WTC11 (cell line): ENCODE measurements at regions not wholly inside any gene's neighbourhood (a gene's known extent, or its start where the extent isn't known, plus 50 kb on each side); places are given as distances from the start of the nearest gene placed in this dataset.

ENCODE experiments used
- ATAC-seq: fragments of 200-7000 bp; cut with Tn5 transposase; 2 replicates; pipeline ENCODE4 v1.10.0; 2021; ENCODE audit warnings: mild to moderate bottlenecking, moderate library complexity
- CTCF ChIA-PET: fragments of 300-600 bp; sonication (Branson Sonifier 250); formaldehyde crosslinking; loops from one replicate; lab custom pipeline; 2021; ENCODE audit warnings: antibody characterized with exemption; lab: Charles Lee
- POLR2A ChIA-PET: fragments of 350-600 bp; sonication (Branson Sonifier 250); formaldehyde crosslinking; loops from one replicate; lab custom pipeline; 2021; ENCODE audit warnings: antibody characterized with exemption; lab: Charles Lee
- DNase-seq: peaks from one replicate; pipeline ENCODE4 v3.0.0; 2021; ENCODE audit warnings: low spot score
- H3K27ac Mint-ChIP-seq: 2 replicates; pipeline ENCODE4 v1.8.0; 2021; ENCODE audit warnings: mixed read lengths
- H3K27me3 Mint-ChIP-seq: 2 replicates; pipeline ENCODE4 v1.8.0; 2021; ENCODE audit warnings: low read depth, mild to moderate bottlenecking, moderate library complexity, mixed read lengths
- H3K36me3 Mint-ChIP-seq: 2 replicates; pipeline ENCODE4 v1.8.0; 2021; ENCODE audit warnings: mixed read lengths
- H3K4me1 Mint-ChIP-seq: 2 replicates; pipeline ENCODE4 v1.8.0; 2022; ENCODE audit warnings: mixed read lengths
- H3K4me3 Mint-ChIP-seq: 2 replicates; pipeline ENCODE4 v1.8.0; 2021; ENCODE audit warnings: mild to moderate bottlenecking, moderate library complexity, mixed read lengths
- H3K9me3 Mint-ChIP-seq: 2 replicates; pipeline ENCODE4 v1.8.0; 2021; ENCODE audit warnings: mixed read lengths
- ATF1 ChIP-seq: sonication (generic); formaldehyde crosslinking; IDR thresholded peaks from 2 replicates; pipeline ENCODE4 v1.8.1; 2023; ENCODE audit warnings: mild to moderate bottlenecking, moderate library complexity, missing genetic modification reagents
- ATF6 ChIP-seq: sonication (generic); formaldehyde crosslinking; IDR thresholded peaks from 2 replicates; pipeline ENCODE4 v1.8.1; 2023; ENCODE audit warnings: mild to moderate bottlenecking, missing genetic modification reagents
- E2F5 ChIP-seq: sonication (generic); formaldehyde crosslinking; IDR thresholded peaks from 2 replicates; pipeline ENCODE4 v1.8.1; 2022; ENCODE audit warnings: mild to moderate bottlenecking, moderate library complexity, missing genetic modification reagents
- ELF4 ChIP-seq: sonication (generic); formaldehyde crosslinking; IDR thresholded peaks from 2 replicates; pipeline ENCODE4 v1.8.1; 2022; ENCODE audit warnings: low read depth, mild to moderate bottlenecking, moderate library complexity, missing genetic modification reagents
- ETV6 ChIP-seq: sonication (generic); formaldehyde crosslinking; IDR thresholded peaks from 2 replicates; pipeline ENCODE4 v1.8.1; 2022; ENCODE audit warnings: mild to moderate bottlenecking, missing genetic modification reagents
- IRF1 ChIP-seq: sonication (generic); formaldehyde crosslinking; IDR thresholded peaks from 2 replicates; pipeline ENCODE4 v1.8.0; 2023; ENCODE audit warnings: missing genetic modification reagents
- JUN ChIP-seq: sonication (generic); formaldehyde crosslinking; IDR thresholded peaks from 2 replicates; pipeline ENCODE4 v1.8.0; 2023; ENCODE audit warnings: mild to moderate bottlenecking, missing genetic modification reagents
- MYBL2 ChIP-seq: sonication (generic); formaldehyde crosslinking; IDR thresholded peaks from 2 replicates; pipeline ENCODE4 v1.8.1; 2023; ENCODE audit warnings: mild to moderate bottlenecking, moderate library complexity, missing genetic modification reagents
- NFYB ChIP-seq: sonication (generic); formaldehyde crosslinking; conservative IDR thresholded peaks from 2 replicates; pipeline ENCODE4 v1.8.0; 2022; ENCODE audit warnings: low read depth, missing genetic modification reagents
- OVOL2 ChIP-seq: fragments of 250-450 bp; sonication (Bioruptor Pico); IDR thresholded peaks from 2 replicates; pipeline ENCODE4 v1.9.0; 2021; ENCODE audit warnings: mild to moderate bottlenecking, borderline replicate concordance
- PREB ChIP-seq: sonication (generic); formaldehyde crosslinking; IDR thresholded peaks from 2 replicates; pipeline ENCODE4 v1.8.1; 2022; ENCODE audit warnings: mild to moderate bottlenecking, missing genetic modification reagents, moderate library complexity, borderline replicate concordance
- PRRX2 ChIP-seq: fragments of 250-450 bp; sonication (Bioruptor Pico); IDR thresholded peaks from 2 replicates; pipeline ENCODE4 v1.8.0; 2021; ENCODE audit warnings: mild to moderate bottlenecking
- SMAD4 ChIP-seq: sonication (generic); formaldehyde crosslinking; IDR thresholded peaks from 2 replicates; pipeline ENCODE4 v1.8.0; 2022; ENCODE audit warnings: mild to moderate bottlenecking, missing genetic modification reagents
- SOX15 ChIP-seq: fragments of 250-450 bp; sonication (Bioruptor Pico); IDR thresholded peaks from 2 replicates; pipeline ENCODE4 v1.9.0; 2021; ENCODE audit warnings: mild to moderate bottlenecking
- SP1 ChIP-seq: sonication (generic); formaldehyde crosslinking; conservative IDR thresholded peaks from 2 replicates; pipeline ENCODE4 v1.8.1; 2022; ENCODE audit warnings: missing genetic modification reagents
- TEAD1 ChIP-seq: sonication (generic); formaldehyde crosslinking; IDR thresholded peaks from 2 replicates; pipeline ENCODE4 v1.8.0; 2022; ENCODE audit warnings: mild to moderate bottlenecking, missing genetic modification reagents
- ZBTB21 ChIP-seq: sonication (generic); formaldehyde crosslinking; IDR thresholded peaks from 2 replicates; pipeline ENCODE4 v1.8.1; 2023; ENCODE audit warnings: mild to moderate bottlenecking, missing genetic modification reagents, borderline replicate concordance
- ZMAT4 ChIP-seq: fragments of 250-450 bp; sonication (Bioruptor Pico); IDR thresholded peaks from 2 replicates; pipeline ENCODE4 v1.9.0; 2021; ENCODE audit warnings: mild to moderate bottlenecking
- ZNF121 ChIP-seq: sonication (generic); formaldehyde crosslinking; IDR thresholded peaks from 2 replicates; pipeline ENCODE4 v1.8.0; 2023; ENCODE audit warnings: missing genetic modification reagents
- ZNF232 ChIP-seq: sonication (generic); formaldehyde crosslinking; IDR thresholded peaks from 2 replicates; pipeline ENCODE4 v1.8.0; 2022; ENCODE audit warnings: mild to moderate bottlenecking, missing genetic modification reagents
- ZNF396 ChIP-seq: fragments of 250-450 bp; sonication (Bioruptor Pico); IDR thresholded peaks from 2 replicates; pipeline ENCODE4 v1.8.0; 2021; ENCODE audit warnings: mild to moderate bottlenecking, moderate library complexity, borderline replicate concordance
- ZNF416 ChIP-seq: fragments of 250-450 bp; sonication (Bioruptor Pico); IDR thresholded peaks from 2 replicates; pipeline ENCODE4 v1.9.0; 2021; ENCODE audit warnings: mild to moderate bottlenecking, inconsistent platforms
- TF ChIP-seq, protein P1 (sequence below): sonication (generic); formaldehyde crosslinking; IDR thresholded peaks from 2 replicates; pipeline ENCODE4 v1.8.1; 2023; ENCODE audit warnings: mild to moderate bottlenecking, missing genetic modification reagents, moderate library complexity
- TF ChIP-seq, protein P2 (sequence below): sonication (generic); formaldehyde crosslinking; IDR thresholded peaks from 2 replicates; pipeline ENCODE4 v1.8.0; 2022; ENCODE audit warnings: mild to moderate bottlenecking, missing genetic modification reagents
- TF ChIP-seq, protein P3 (sequence below): fragments of 250-450 bp; sonication (Bioruptor Pico); IDR thresholded peaks from 2 replicates; pipeline ENCODE4 v1.9.0; 2021; ENCODE audit warnings: moderate library complexity, mild to moderate bottlenecking, inconsistent platforms, borderline replicate concordance

- TF ChIP-seq ZMAT4 (CRISPR knock-in tag) (no peak), TEAD1 (CRISPR knock-in tag) (no peak), ELF4 (CRISPR knock-in tag) (no peak), ATF1 (CRISPR knock-in tag) (no peak), ZNF232 (CRISPR knock-in tag) (no peak), ETV6 (CRISPR knock-in tag) (no peak), JUN (CRISPR knock-in tag) (no peak), ZNF121 (CRISPR knock-in tag) (no peak)
- TF ChIP-seq, protein P1, sequence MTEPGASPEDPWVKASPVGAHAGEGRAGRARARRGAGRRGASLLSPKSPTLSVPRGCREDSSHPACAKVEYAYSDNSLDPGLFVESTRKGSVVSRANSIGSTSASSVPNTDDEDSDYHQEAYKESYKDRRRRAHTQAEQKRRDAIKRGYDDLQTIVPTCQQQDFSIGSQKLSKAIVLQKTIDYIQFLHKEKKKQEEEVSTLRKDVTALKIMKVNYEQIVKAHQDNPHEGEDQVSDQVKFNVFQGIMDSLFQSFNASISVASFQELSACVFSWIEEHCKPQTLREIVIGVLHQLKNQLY, result no peak
Observed at GRCh38 chr5:73284220-73284795, 111.3 kb downstream of the TMEM174 start (continued).

- Mint-ChIP-seq H3K27ac (no peak overlapping the region), H3K4me1 (peaks cover 32% of the 10 kb centered on the region), H3K9me3 (peaks cover 12% of the 10 kb centered on the region), H3K27me3 (no peaks in the 10 kb centered on the region; the same call in 1 of the 2 replicates), H3K4me3 (no peak overlapping the region), H3K36me3 (peaks cover 5% of the 10 kb centered on the region)
- DNase-seq, result no peak
- TF ChIP-seq SOX15 (CRISPR knock-in tag), result no peak
- ChIA-PET CTCF (interaction anchor here (1.2 to 2.3 kb wide), 2 partner anchors 20 to 67 kb away, joined by 3 to 16 read pairs; no protein-coding TSS in a partner anchor), POLR2A (no interaction called here)
- no peak for ATAC-seq
Observed at GRCh38 chr5:73282923-73283322, 109.9 kb downstream of the TMEM174 start.

DNA sequence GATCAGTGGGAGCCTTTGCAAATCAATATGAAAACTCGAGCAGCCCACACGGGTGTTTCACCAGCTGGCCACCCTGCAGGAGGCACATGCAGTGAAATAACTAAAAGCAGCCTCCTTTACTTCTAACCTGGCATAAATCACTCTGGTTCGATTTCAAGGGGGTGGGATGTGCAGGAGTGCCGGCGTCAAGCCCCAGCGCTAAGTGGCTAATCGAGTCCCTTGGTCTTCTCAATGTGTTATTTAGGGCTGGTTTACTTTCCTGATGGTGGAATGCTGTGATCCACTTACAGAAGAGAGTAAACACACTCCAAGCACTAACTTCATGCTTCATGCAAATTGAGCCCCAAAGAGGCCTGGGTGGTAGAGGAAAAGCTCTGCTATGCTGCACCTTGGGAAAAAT is 109.4 kb downstream of the TMEM174 start:
- H3K27ac Mint-ChIP-seq, result no peak overlapping the region
- H3K9me3 Mint-ChIP-seq, result peaks cover 9% of the 10 kb centered on the region
- no peak overlapping the region for H3K4me3 Mint-ChIP-seq
- H3K4me1 Mint-ChIP-seq, result peaks cover 32% of the 10 kb centered on the region
- TF ChIP-seq ZBTB21 (CRISPR knock-in tag) (no peak), MYBL2 (CRISPR knock-in tag) (no peak), OVOL2 (CRISPR knock-in tag) (no peak), ZMAT4 (CRISPR knock-in tag) (no peak), E2F5 (no peak), ETV6 (CRISPR knock-in tag) (no peak), PRRX2 (CRISPR knock-in tag) (no peak), ZNF396 (CRISPR knock-in tag) (no peak), PREB (no peak), SOX15 (CRISPR knock-in tag) (no peak), SP1 (CRISPR knock-in tag) (no peak), SMAD4 (no peak), ZNF416 (CRISPR knock-in tag) (no peak), ATF6 (no peak), NFYB (CRISPR knock-in tag) (no peak), IRF1 (no peak)
- TF ChIP-seq, protein P2, sequence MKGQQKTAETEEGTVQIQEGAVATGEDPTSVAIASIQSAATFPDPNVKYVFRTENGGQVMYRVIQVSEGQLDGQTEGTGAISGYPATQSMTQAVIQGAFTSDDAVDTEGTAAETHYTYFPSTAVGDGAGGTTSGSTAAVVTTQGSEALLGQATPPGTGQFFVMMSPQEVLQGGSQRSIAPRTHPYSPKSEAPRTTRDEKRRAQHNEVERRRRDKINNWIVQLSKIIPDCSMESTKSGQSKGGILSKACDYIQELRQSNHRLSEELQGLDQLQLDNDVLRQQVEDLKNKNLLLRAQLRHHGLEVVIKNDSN (CRISPR knock-in tag), result no peak
- TF ChIP-seq, protein P1, result no peak
- TF ChIP-seq, protein P3, sequence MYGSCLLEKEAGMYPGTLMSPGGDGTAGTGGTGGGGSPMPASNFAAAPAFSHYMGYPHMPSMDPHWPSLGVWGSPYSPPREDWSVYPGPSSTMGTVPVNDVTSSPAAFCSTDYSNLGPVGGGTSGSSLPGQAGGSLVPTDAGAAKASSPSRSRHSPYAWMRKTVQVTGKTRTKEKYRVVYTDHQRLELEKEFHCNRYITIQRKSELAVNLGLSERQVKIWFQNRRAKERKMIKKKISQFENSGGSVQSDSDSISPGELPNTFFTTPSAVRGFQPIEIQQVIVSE (CRISPR knock-in tag), result no peak
- ATAC-seq, result no peak
- ChIA-PET POLR2A (no interaction called here), CTCF (interaction anchor here (1.2 to 2.3 kb wide), 2 partner anchors 21 to 66 kb away, joined by 3 to 16 read pairs; no protein-coding TSS in a partner anchor)
- DNase-seq, result no peak
- no peaks in the 10 kb centered on the region for H3K27me3 Mint-ChIP-seq
- H3K36me3 Mint-ChIP-seq, result peaks cover 3% of the 10 kb centered on the region
